DMS153 (cell line): ENCODE measurements at regions not wholly inside any gene's neighbourhood (a gene's known extent, or its start where the extent isn't known, plus 50 kb on each side); places are given as distances from the start of the nearest gene placed in this dataset.
"Not testable (repeated sequence)": the region's sequence is repeated elsewhere in the genome, so short reads cannot be mapped to it uniquely, and the experiment has no call there.

Experiments
- DNase-seq: peaks from one replicate; lab custom pipeline; 2025; lab: John Stamatoyannopoulos, UW

DNA sequence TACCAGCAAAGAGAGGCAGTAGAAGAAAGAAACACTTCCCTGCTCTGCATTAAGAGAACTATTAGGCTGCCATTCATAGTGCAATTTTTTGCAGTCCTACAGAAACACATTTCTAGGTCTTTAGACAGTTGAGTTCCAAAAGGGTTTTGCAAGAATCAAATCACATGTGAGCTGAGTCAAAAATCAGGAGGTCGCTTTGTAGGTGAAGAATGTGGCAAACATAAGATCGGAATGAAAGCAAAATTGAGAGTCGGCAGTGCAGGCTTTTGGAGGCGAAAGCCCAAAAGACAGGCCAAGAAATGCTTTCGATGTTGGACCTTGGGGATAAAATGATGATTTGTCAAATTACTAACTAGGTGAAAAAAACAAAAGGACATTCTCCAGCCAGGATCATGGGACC lies 213.5 kb upstream of the NRIP1 start:
- DNase-seq = no peak

DNA sequence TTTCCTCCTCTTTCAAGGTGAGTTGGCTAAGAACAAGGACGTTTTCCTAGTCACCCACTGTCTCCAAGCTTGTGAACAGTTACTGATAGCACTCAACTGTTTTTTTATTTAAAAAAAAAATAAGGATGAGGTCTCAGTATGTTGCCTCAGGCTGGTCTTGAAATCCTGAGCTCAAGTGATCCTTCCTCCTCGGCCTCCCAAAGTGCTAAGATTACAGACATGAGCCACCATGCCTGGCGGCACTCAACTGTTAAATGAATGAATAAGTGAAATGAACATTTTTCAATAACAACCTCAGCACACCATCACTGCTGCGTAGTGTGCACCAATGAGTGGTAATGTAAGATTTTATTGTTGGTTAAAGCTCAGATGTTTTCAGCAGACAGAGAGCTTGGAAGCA lies 214.1 kb upstream of the NRIP1 start:
- DNase-seq = no peak

DNA sequence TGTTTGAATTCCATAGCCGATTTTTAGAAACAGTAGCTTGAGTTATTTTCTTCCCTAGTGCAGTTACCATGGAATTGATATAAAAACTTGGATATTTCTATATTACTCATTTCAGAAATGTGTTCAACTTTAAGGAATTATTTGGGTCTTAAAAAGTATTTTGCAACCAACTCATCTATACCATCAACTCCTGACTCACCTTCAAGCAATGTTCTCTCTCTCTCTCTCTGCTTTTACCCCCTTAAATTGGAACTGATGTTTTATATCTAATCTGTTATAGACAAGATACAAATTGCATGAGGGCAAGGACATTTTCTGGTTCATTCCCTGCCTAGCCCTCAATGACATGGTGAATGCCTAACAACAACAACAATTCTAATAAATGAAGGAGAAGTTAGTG lies 214.7 kb upstream of the NRIP1 start:
- DNase-seq = no peak

DNA sequence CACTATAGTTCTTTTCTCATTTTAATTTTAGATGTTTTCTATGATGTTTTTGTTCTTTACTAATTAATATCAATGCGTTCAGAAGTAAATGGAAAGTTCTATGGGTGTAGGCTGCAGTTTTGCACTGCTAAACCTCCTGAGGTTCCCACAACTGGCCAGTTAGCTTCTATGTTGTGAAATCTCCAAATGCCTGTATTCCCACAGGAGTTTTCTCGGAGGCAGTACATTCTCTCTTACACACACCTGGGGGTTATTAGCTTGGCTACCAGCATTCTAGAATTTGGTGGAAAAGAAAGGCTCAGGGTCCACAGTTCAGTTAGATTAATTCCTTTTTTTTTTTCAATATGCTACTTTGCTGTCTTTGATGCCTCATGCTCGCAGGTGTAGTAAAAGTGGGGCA lies 216.9 kb upstream of the NRIP1 start:
- DNase-seq = no peak

DNA sequence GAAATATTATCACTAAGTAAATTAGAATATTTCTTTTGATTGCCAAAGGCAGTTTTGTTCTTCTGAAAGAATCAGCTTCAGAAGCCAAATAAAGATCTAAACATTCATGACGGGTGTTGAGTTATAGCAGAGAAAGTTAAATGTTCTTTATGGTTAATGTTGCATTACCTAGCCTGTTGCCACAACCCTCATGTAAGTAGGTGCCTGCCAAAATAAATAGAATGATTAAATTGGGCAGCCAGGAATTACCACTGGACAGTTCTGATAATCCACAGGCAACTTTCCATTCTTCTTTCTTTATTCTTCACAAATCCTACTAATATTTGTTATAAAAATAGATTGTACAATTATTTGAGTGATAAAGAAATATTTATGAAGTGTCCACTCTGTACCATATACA lies 217.9 kb upstream of the NRIP1 start:
- no peak for DNase-seq

DNA sequence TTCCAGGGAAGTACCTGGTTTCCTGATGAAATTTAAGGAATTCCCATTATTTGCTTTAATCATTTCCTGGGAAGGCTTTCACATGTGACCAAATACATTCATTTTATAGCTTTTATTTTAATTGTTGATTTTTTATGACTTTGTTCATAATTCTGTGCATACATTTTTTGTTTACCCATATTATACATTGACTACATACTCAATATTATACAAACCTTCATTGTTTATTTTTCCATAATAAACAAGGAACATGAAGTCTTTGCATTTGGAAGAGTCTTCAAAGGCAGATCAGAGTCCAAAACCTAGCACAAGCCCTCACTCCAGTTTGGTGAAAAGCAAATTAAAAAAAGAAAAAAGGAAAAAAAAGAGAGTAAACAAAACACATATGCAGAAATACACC lies 218.3 kb upstream of the NRIP1 start:
- DNase-seq = no peak

DNA sequence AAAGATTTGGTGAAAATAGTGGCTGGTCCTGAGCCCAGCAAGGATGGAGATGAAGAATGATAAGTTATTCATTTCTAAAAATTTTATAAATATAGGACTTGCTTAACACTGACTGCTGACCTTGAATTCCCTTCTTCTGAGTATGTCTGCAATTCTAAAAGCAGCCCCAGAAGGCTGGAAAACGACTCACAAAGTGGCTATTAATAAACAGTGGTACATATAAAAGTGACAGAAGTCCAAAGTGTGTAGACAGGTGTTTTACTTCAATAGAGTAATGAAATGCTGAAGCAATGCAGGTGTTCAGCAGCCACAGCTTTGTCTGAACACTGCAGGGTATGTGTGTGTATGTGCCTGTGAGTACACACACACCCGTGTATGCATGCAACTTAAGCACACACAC lies 219.0 kb upstream of the NRIP1 start:
- DNase-seq = peak; percentile 6

DNA sequence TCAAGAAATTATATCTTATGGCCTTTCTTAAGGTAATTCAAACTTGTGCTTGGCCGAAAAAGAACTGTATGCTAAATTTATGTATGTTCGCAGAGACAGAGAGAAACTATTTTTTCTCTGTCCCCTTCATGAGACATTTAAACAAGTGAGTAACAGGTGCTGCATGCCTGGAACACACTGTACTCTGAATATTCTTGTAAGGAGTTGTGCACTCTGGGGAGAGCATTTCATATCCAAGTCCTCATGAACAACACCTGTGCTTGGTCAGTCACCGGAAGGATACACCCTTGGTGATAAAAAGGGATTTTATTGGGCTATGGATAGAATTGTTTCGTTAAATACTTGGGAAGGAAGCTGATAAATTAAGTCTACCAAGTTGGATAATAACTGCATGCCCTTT lies 220.8 kb upstream of the NRIP1 start:
- no peak for DNase-seq

DNA sequence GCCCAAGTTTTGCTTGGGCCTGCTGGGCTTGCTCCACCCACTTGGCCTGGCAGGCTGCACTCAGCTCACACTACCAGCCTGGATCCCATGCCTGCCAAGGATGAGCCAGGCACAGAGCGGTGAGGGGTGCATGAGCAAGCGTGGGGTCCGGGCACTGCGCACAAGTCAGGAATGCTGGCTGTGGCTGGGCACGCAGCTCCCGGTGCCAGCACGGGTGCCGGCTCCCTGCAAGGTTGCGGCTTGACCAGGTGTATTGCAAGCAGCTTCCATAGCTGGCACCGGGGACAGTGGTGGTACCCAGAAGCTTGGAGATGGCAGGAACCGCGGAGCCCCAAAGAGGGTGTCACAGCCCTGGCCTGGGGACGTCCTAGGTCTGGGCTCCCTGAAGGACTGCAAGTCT lies 224.4 kb upstream of the NRIP1 start:
- no peak for DNase-seq

DNA sequence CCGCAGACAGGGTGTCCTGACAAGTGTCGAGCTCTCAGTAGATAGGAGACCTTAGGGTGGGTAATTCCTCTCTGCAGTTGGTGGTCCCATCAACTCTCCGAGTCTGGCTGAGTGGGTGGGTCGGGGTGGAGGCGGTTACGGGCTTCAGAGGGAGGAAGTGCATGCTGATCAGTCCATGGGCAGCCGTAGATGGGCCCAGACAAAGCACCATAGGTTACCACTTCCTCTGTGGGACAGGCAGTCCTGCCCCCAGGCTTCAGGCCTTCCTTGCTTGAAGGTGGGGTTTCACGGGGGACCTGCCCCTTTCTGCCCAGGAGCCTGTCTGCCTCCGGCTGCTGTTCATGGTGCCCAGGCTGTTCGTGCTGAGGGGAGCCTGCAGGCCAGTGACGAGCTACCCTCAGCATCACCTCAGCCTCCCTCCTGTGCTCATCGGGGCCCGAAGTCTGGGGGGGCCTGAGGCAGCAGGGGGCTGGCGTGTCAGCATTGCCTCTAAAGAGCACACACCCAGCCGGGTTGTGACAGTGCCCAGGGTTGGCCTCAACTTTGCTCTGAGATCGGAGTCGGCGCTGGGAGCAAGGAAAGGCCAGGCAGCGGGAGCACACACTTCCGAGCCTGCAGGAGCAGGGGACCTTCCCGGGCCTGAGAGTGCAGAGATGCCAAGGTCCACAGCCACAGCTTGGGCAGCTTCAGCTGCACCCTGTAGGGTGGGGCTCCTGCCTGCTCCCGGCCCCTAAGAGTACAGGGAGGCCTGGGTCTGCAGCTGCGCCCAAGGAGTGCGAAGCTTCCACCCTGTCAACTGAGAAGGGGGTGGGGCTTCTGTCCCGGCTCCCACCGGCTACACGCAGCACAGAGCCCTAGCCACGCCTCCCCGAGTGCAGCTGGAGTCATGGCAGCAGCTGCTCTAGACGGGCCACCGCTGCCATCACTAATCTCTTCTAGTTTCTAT lies 225.4 kb upstream of the NRIP1 start:
- peak; percentile 70 for DNase-seq

DNA sequence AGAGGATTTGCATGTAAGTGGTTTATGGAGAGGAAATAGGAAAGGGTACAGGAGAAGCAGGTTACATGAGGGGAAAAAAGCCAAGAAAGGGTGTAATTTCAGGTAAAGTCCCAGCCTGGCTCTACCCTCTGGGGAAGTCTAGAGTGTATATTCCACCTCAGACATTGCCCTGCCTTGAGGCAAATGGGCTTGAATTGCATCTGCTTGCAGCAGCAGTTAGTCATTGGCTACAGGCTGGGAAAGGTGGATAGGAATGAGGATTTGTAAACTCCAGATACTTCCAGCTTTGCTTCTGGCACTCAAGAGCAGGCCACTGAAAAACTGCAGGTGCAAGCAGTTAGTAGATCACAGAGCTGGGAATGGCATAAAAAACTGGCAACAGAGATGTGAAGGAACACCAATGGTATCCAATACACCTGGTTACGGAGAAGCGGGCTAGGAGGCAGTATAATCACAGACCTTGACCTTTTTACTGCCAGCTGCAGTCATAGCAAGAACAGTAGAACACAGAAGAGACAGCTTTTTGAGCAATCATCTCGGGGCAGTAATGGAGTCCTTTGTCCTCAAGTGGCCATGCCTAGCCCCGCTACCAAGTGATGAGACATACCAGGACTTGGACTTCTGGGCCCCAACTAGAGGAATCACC lies 226.9 kb upstream of the NRIP1 start:
- DNase-seq = no peak

DNA sequence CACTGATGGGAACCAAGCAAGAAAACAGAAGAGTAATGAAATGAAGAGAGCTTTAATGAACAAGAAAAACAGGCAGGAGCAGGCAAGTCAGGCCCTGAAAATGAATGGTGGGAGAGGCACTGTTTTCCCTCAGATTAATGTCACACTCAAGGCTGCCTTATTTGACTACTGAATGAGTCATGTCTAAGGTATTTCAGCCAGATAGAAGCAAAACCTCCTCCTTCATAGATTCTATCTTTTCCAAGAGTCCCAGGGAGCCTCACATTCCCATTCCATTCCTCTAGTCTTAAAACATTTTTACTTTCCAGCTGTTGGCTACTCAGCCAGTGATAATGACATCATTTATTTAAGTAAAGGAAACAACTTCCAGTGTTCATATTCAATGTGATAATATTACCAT lies 228.4 kb upstream of the NRIP1 start:
- DNase-seq = no peak

DNA sequence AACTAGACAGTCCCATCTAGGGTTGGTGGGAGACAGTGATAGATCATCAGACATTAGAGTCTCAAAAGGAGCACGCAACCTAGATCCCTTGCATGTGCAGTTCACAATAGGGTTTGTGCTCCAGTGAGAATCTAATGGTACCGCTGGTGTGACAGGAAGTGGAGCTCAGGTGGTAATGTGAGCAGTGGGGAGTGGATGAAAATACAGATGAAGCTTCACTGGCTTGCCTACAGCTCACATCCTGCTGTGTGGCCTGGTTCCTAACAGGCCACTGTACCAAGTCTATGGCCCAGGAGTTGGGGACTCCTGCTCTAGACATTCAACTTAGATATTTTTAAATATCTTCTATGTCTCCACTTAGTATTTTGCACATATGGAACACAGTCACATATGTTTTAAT lies 231.1 kb upstream of the NRIP1 start:
- DNase-seq = no peak

DNA sequence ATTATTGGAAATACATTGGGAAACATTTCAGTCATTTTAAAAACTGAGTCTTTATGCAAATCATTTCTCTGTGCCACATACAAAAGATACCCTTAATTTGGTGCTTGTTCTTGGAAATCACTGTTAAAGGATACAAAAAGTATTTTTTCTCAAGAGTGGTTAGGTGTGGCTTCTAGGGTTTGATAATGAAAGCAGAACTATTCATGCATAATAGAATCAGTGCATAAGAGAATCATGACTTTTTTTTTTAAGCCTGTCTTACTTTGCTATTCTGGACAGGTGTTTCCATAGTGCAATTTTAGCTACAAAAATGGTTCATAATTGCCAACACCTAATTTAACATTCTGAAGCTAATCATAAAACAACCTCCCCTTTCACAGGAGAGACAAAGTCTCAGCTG lies 233.0 kb upstream of the NRIP1 start:
- DNase-seq = no peak

DNA sequence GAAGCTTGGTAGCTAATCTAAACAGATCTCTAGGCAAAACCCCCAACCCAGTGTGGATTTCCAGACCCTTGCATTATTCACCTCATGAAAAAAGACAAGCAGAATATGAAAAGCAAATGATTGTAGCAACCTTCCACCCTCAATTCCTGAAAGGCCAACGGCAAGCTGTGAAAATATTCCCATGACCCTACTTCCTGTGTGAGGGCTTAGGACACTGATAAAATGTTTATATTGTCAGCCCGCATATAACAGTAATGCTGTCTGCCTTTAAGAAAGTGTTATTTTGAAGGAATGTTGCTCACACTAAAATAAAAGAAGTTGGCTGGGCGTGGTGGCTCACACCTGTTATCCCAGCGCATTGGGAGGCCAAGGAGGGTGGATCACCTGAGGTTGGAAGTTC lies 233.5 kb upstream of the NRIP1 start:
- no peak for DNase-seq

DNA sequence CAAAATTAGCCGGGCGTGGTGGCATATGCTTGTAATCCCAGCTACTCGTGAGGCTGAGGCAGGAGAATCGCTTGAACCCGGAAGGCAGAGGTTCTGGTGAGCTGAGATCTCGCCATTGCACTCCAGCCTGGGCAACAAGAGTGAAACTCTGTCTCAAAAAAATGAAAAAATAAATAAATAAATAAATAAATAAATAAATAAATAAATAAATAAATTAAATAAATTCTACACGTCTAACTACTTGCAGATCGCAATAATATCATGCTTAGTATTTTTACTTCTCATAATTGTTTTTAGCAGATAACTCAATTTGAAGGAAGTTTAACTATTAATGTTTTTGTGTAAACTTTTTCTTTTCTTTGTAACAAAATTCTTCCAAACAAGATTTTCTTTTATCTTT lies 234.0 kb upstream of the NRIP1 start:
- DNase-seq = not testable (repeated sequence)

DNA sequence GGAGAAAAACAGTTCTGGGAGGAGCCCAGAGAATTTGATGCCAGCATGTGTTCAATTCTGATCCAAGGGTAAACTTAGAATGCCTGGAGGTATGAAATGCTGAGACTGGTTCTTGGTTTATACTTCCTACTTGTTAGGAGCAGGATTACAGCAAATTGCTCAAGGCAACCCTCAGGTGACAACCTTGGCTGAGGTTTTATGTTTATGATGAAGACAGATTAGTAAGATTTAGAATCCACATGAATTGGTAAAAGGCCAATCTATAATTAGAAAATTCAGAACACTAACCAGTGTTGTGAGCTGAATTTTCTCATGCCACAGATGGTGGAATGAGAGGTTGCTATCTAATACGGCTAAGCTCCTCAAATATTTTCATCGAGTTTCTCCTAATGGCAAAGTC lies 235.3 kb upstream of the NRIP1 start:
- DNase-seq = no peak

DNA sequence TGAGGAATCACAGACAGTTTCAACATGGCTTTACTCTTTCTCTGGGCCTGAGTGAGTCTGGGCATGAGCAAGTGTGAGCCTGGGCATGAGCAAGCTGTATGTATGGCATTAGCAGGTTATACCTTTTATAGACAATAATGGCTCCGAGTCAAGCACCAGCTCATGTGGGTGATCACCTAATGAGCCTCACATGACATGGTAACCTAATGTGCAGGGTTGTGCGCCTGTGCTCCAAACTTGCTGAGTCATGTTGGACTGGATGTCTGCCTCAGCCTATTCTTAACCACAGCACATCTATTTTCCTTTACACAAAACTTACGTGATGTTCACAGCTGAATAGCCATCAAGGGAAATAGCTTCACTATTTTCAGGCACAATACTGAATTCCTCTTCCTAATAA lies 236.2 kb upstream of the NRIP1 start:
- no peak for DNase-seq

DNA sequence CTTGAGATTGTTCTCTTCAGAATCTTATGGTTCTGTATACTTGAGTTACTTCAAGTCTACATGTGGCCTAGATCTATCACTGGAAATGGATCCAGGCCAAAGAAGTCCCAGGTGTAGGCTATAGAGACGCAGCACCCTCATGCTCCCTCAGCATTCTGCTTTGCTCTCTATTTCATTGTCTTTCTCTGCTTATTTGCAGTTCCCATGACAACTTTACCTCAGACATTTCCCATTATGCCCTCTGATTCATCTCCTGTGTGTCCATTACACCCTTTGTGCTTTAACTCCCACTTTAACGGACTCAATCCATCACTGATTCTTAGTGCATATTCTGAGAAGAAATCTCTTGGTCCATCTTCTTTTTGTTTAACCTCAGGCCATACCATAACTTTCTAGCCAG lies 236.9 kb upstream of the NRIP1 start:
- peak; percentile 12 for DNase-seq

DNA sequence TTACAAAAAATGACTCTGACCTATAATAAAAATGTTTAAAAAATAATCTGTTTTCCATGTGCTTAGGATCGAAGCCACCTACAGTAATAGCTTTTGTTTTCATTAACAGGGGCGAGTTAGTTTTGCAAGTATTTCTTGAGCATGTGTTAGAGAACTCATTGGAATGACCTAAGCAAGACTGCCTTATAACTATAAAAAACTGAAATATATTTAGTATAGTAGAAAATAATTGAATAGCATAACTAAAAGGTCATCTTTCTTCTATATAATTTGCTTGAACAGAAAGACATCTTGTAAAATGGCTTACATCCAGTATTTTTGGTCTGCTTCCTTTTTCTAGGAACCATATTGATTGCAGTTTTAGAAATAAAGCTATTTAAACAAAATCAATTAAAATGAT lies 241.5 kb upstream of the NRIP1 start:
- no peak for DNase-seq

DNA sequence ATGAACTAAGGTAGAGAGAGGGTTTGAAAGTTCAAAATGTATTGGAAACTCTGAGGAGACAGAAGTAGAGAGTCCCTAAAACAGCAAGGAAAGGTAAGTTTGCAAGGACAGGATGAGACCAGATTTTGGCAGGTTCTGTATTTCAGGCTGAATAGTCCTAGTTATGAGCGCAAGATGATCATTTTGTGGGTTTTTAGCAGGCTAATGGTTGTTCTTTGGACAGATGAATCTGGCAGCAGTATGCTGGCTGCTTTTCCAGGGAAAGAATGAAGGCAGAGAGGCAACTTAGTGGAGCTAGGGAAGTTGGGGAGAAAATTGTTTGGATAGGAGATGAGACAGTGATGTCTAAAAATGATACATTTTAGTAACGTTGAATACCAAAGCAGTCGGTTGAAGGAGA lies 243.5 kb upstream of the NRIP1 start:
- DNase-seq = no peak

DNA sequence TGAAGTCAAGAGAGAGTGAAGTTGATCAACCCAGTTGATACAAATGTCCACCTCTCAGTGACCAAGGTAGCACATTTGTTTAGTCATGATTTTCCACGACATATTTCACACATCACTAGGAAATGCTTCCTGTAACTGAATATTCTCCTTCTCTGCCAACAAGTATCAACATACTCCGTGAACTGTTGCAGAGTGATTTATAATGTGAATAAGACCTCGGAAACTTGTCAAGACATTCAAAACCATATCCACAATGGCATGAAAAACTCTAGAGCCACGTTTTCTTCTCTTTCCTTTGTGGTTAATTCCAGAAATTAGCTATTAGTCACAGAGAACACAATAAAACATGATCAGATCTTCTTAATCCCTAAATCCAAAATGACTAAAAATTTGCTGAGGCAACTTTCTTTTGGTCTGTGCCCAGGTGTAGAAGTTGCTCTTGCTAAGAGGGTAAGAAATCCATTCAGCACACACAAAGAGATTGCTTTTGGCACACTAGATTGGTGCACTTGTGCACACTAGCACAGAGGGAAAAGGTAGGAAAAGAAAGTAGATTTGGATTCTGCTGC lies 244.3 kb upstream of the NRIP1 start:
- DNase-seq = no peak

DNA sequence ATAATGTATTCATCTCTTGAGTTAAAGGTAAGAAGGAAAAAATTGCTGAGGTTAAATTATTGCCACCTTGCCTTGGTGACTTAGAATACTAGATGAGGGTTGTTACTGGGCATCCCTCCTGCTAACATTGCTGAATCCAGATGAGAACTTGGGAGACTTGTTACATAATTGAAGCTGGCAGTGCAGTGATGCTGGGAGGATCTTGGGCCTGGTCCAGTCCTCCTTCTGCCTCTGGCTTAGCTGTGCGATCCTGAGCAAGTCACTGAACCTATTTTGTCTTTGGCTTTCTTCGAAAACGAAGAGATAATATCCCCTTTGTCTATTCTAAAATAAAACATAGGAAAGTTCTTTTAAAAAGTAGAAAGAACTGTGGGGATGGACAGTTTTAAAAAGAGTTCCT lies 244.9 kb upstream of the NRIP1 start:
- DNase-seq = no peak
